ENCODE measurements at regions not wholly inside any gene's neighbourhood (a gene's known extent, or its start where the extent isn't known, plus 50 kb on each side); places are given as distances from the start of the nearest gene placed in this dataset.

GRCh38 chr10:108691126-108691525, 1232.2 kb downstream of the XPNPEP1 start:
- CTCF ChIA-PET: interaction anchor here (0.6 kb wide), 1 partner anchor 1980 kb away, joined by 4 read pairs; no protein-coding TSS in a partner anchor
- POLR2A ChIA-PET: no interaction called here
- Histone ChIP-seq H3K4me3 (ENCODE audit: low read depth, low read length) (no peak overlapping the region), H3K4me1 (ENCODE audit: control insufficient read depth, insufficient read depth, low read length) (no peaks in the 10 kb centered on the region), H3K27ac (ENCODE audit: extremely low read depth, low read depth, low read length) (no peak overlapping the region), H3K9me3 (ENCODE audit: control insufficient read depth, insufficient read depth, low read depth, low read length) (no peaks in the 10 kb centered on the region), H3K36me3 (ENCODE audit: control insufficient read depth in 2 of 2, insufficient read depth in 1 of 2, low read length in 2 of 2) (no peaks in the 10 kb centered on the region)
- no peak for TF ChIP-seq ZNF302 (tag by site-specific recombination; IDR thresholded peaks at IDR 0.05; ENCODE audit: low read depth)
- TF ChIP-seq ZNF707 (tag by site-specific recombination; IDR thresholded peaks at IDR 0.05): no peak
- no peak for TF ChIP-seq ZEB2 (tag by site-specific recombination; IDR thresholded peaks at IDR 0.05)
- no peak for TF ChIP-seq ZNF423 (tag by site-specific recombination; IDR thresholded peaks at IDR 0.05)
- no peak for TF ChIP-seq ZNF701 (tag by site-specific recombination; IDR thresholded peaks at IDR 0.05)
- TF ChIP-seq ZNF416 (tag by site-specific recombination; IDR thresholded peaks at IDR 0.05): no peak

- Histone ChIP-seq H3K4me1 (ENCODE audit: control insufficient read depth, insufficient read depth, low read length) (no peaks in the 10 kb centered on the region), H3K4me3 (ENCODE audit: low read depth, low read length) (no peak overlapping the region), H3K36me3 (ENCODE audit: control insufficient read depth in 2 of 2, insufficient read depth in 1 of 2, low read length in 2 of 2) (no peaks in the 10 kb centered on the region), H3K9me3 (ENCODE audit: control insufficient read depth, insufficient read depth, low read depth, low read length) (no peaks in the 10 kb centered on the region), H3K27ac (ENCODE audit: extremely low read depth, low read depth, low read length) (no peak overlapping the region)
- POLR2A ChIA-PET: no interaction called here
- CTCF ChIA-PET: interaction anchor here (0.5 to 0.6 kb wide), 2 partner anchors 146 to 1979 kb away, joined by 3 to 4 read pairs; no protein-coding TSS in a partner anchor
- TF ChIP-seq ZNF335 (tag by site-specific recombination; conservative IDR thresholded peaks at IDR 0.05) (no peak), ZNF513 (tag by site-specific recombination; IDR thresholded peaks at IDR 0.05) (peak; percentile 57; the same call in 1 of the 2 replicates)
These were observed 1232.8 kb downstream of the XPNPEP1 start for GRCh38 chr10:108690530-108690929.

GRCh38 chr10:108689891-108690290, 1233.4 kb downstream of the XPNPEP1 start:
- H3K4me1 ChIP-seq (ENCODE audit: control insufficient read depth, insufficient read depth, low read length): no peaks in the 10 kb centered on the region
- TF ChIP-seq ZNF621 (tag by site-specific recombination; IDR thresholded peaks at IDR 0.05): no peak
- POLR2A ChIA-PET: no interaction called here
- no peaks in the 10 kb centered on the region for H3K36me3 ChIP-seq (ENCODE audit: control insufficient read depth in 2 of 2, insufficient read depth in 1 of 2, low read length in 2 of 2)
- H3K9me3 ChIP-seq (ENCODE audit: control insufficient read depth, insufficient read depth, low read depth, low read length): no peaks in the 10 kb centered on the region
- H3K27ac ChIP-seq (ENCODE audit: extremely low read depth, low read depth, low read length): no peak overlapping the region
- H3K4me3 ChIP-seq (ENCODE audit: low read depth, low read length): no peak overlapping the region
- CTCF ChIA-PET: interaction anchor here (0.5 to 0.7 kb wide), 2 partner anchors 12 to 145 kb away, joined by 3 to 4 read pairs; no protein-coding TSS in a partner anchor

- Histone ChIP-seq H3K36me3 (ENCODE audit: control insufficient read depth in 2 of 2, insufficient read depth in 1 of 2, low read length in 2 of 2) (no peaks in the 10 kb centered on the region), H3K4me3 (ENCODE audit: low read depth, low read length) (no peak overlapping the region), H3K9me3 (ENCODE audit: control insufficient read depth, insufficient read depth, low read depth, low read length) (no peaks in the 10 kb centered on the region), H3K4me1 (ENCODE audit: control insufficient read depth, insufficient read depth, low read length) (no peaks in the 10 kb centered on the region), H3K27ac (ENCODE audit: extremely low read depth, low read depth, low read length) (no peak overlapping the region)
- TF ChIP-seq, protein P1, sequence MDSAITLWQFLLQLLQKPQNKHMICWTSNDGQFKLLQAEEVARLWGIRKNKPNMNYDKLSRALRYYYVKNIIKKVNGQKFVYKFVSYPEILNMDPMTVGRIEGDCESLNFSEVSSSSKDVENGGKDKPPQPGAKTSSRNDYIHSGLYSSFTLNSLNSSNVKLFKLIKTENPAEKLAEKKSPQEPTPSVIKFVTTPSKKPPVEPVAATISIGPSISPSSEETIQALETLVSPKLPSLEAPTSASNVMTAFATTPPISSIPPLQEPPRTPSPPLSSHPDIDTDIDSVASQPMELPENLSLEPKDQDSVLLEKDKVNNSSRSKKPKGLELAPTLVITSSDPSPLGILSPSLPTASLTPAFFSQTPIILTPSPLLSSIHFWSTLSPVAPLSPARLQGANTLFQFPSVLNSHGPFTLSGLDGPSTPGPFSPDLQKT (IDR thresholded peaks at IDR 0.05; ENCODE audit: borderline replicate concordance, low read depth, low read length): no peak
- TF ChIP-seq ZNF660 (tag by site-specific recombination; IDR thresholded peaks at IDR 0.05) (no peak), ZNF777 (tag by site-specific recombination; IDR thresholded peaks at IDR 0.05; ENCODE audit: borderline replicate concordance) (no peak), SP7 (tag by site-specific recombination; IDR thresholded peaks at IDR 0.05) (no peak), ZNF529 (tag by site-specific recombination; IDR thresholded peaks at IDR 0.05; ENCODE audit: insufficient replicate concordance) (no peak), ZNF555 (tag by site-specific recombination; conservative IDR thresholded peaks at IDR 0.05) (no peak), PRDM1 (tag by site-specific recombination; IDR thresholded peaks at IDR 0.05) (no peak)
- TF ChIP-seq, protein P2, sequence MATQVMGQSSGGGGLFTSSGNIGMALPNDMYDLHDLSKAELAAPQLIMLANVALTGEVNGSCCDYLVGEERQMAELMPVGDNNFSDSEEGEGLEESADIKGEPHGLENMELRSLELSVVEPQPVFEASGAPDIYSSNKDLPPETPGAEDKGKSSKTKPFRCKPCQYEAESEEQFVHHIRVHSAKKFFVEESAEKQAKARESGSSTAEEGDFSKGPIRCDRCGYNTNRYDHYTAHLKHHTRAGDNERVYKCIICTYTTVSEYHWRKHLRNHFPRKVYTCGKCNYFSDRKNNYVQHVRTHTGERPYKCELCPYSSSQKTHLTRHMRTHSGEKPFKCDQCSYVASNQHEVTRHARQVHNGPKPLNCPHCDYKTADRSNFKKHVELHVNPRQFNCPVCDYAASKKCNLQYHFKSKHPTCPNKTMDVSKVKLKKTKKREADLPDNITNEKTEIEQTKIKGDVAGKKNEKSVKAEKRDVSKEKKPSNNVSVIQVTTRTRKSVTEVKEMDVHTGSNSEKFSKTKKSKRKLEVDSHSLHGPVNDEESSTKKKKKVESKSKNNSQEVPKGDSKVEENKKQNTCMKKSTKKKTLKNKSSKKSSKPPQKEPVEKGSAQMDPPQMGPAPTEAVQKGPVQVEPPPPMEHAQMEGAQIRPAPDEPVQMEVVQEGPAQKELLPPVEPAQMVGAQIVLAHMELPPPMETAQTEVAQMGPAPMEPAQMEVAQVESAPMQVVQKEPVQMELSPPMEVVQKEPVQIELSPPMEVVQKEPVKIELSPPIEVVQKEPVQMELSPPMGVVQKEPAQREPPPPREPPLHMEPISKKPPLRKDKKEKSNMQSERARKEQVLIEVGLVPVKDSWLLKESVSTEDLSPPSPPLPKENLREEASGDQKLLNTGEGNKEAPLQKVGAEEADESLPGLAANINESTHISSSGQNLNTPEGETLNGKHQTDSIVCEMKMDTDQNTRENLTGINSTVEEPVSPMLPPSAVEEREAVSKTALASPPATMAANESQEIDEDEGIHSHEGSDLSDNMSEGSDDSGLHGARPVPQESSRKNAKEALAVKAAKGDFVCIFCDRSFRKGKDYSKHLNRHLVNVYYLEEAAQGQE (tag by site-specific recombination; IDR thresholded peaks at IDR 0.05): no peak
- POLR2A ChIA-PET: no interaction called here
- CTCF ChIA-PET: interaction anchor here (0.6 kb wide), 1 partner anchor 73 kb away, joined by 3 read pairs; no protein-coding TSS in a partner anchor
These were observed 1235.0 kb downstream of the XPNPEP1 start for GRCh38 chr10:108688314-108688713.
